Smooth muscle cell (in vitro differentiated cells): ENCODE measurements at regions not wholly inside any gene's neighbourhood (a gene's known extent, or its start where the extent isn't known, plus 50 kb on each side); places are given as distances from the start of the nearest gene placed in this dataset.
"Not testable (repeated sequence)": the region's sequence is repeated elsewhere in the genome, so short reads cannot be mapped to it uniquely, and the experiment has no call there.

Experiments
- DNase-seq: peaks from one replicate; lab custom pipeline; 2025; ENCODE audit not compliant: unreplicated experiment; lab: John Stamatoyannopoulos, UW
- H2AFZ ChIP-seq: fragments of 200-600 bp; sonication (generic); 2 replicates; pipeline ENCODE4 v1.6.0; 2016; ENCODE audit warnings: antibody characterized with exemption, low read depth, mild to moderate bottlenecking
- H3F3A ChIP-seq: fragments of 200-600 bp; sonication (generic); 2 replicates; pipeline ENCODE4 v1.6.0; 2017; ENCODE audit warnings: antibody characterized with exemption, low read depth
- H3K27ac ChIP-seq: fragments of 200-600 bp; sonication (generic); 2 replicates; pipeline ENCODE4 v1.5.1; 2016; ENCODE audit warnings: low read depth, mild to moderate bottlenecking
- H3K27me3 ChIP-seq: fragments of 200-600 bp; sonication (generic); 2 replicates; pipeline ENCODE4 v1.6.1; 2016; ENCODE audit warnings: low read depth, mild to moderate bottlenecking
- H3K36me3 ChIP-seq: fragments of 200-600 bp; sonication (generic); 2 replicates; pipeline ENCODE4 v1.5.1; 2016; ENCODE audit warnings: low read depth
- H3K4me1 ChIP-seq: fragments of 200-600 bp; sonication (generic); 2 replicates; pipeline ENCODE4 v1.5.1; 2016; ENCODE audit warnings: low read depth
- H3K4me2 ChIP-seq: fragments of 200-600 bp; sonication (generic); 2 replicates; pipeline ENCODE4 v1.6.0; 2016; ENCODE audit warnings: mild to moderate bottlenecking
- H3K4me3 ChIP-seq: fragments of 200-600 bp; sonication (generic); 2 replicates; pipeline ENCODE4 v1.5.1; 2016; ENCODE audit warnings: mild to moderate bottlenecking
- H3K79me2 ChIP-seq: fragments of 200-600 bp; sonication (generic); 2 replicates; pipeline ENCODE4 v1.6.0; 2016; ENCODE audit warnings: low read depth, mild to moderate bottlenecking
- H3K9ac ChIP-seq: fragments of 200-600 bp; sonication (generic); 2 replicates; pipeline ENCODE4 v1.6.0; 2016; ENCODE audit warnings: low read depth
- H3K9me3 ChIP-seq: fragments of 200-600 bp; sonication (generic); replicated peaks from 2 replicates; pipeline ENCODE4 v1.5.1; 2016; ENCODE audit warnings: low read depth
- H4K20me1 ChIP-seq: fragments of 200-600 bp; sonication (generic); 2 replicates; pipeline ENCODE4 v1.6.0; 2016; ENCODE audit warnings: low read depth
- CTCF ChIP-seq: fragments of 200-600 bp; sonication (generic); IDR thresholded peaks from 2 replicates; pipeline ENCODE4 v1.5.1; 2017; ENCODE audit warnings: borderline replicate concordance, mild to moderate bottlenecking, antibody characterized with exemption; ENCODE audit not compliant: insufficient read depth, poor library complexity, severe bottlenecking
- WGBS: methylation state at CpG from one replicate; pipeline ENCODE4 v1.1.7; 2016; ENCODE audit warnings: low lambda C conversion rate; 5-methylcytosine and 5-hydroxymethylcytosine counted together

GRCh38 chrX:122134291-122134690 is 1049.8 kb upstream of the GRIA3 start:
- Histone ChIP-seq H3K9me3 (no peaks in the 10 kb centered on the region), H3K4me2 (no peak overlapping the region), H3K4me1 (no peaks in the 10 kb centered on the region), H3K4me3 (no peak overlapping the region), H3K79me2 (no peaks in the 10 kb centered on the region), H3F3A (no peaks in the 10 kb centered on the region), H3K27me3 (no peaks in the 10 kb centered on the region), H3K36me3 (no peaks in the 10 kb centered on the region), H4K20me1 (no peaks in the 10 kb centered on the region), H3K9ac (no peak overlapping the region), H2AFZ (no peak overlapping the region), H3K27ac (no peak overlapping the region)
- WGBS = 83% methylated on average over 1 of the region's 1 CpG
- DNase-seq = no peak
- TF ChIP-seq CTCF = no peak

- no peaks in the 10 kb centered on the region for H4K20me1 ChIP-seq
- no peaks in the 10 kb centered on the region for H3K4me1 ChIP-seq
- 96% methylated on average over 2 of the region's 2 CpGs for WGBS
- TF ChIP-seq CTCF = no peak
- no peak overlapping the region for H2AFZ ChIP-seq
- H3K9ac ChIP-seq = no peak overlapping the region
- H3K79me2 ChIP-seq = no peaks in the 10 kb centered on the region
- H3K9me3 ChIP-seq = no peaks in the 10 kb centered on the region
- H3F3A ChIP-seq = no peaks in the 10 kb centered on the region
- H3K4me3 ChIP-seq = no peak overlapping the region
- H3K27ac ChIP-seq = no peak overlapping the region
- no peak for DNase-seq
- H3K4me2 ChIP-seq = no peak overlapping the region
- no peaks in the 10 kb centered on the region for H3K27me3 ChIP-seq
- no peaks in the 10 kb centered on the region for H3K36me3 ChIP-seq
These were observed 1049.0 kb upstream of the GRIA3 start for GRCh38 chrX:122135070-122135469.

GRCh38 chrX:122140219-122140618 is 1043.9 kb upstream of the GRIA3 start:
- H3K4me1 ChIP-seq, H3K4me3 ChIP-seq, H3K79me2 ChIP-seq, H3K36me3 ChIP-seq, DNase-seq, H3K27ac ChIP-seq, H4K20me1 ChIP-seq, H2AFZ ChIP-seq, H3K4me2 ChIP-seq, H3K9me3 ChIP-seq, H3K9ac ChIP-seq, H3F3A ChIP-seq, H3K27me3 ChIP-seq: not testable (repeated sequence)
- 89% methylated on average over 5 of the region's 5 CpGs for WGBS

- peaks cover 4% of the 10 kb centered on the region for H3K9me3 ChIP-seq
- no peak overlapping the region for H3K4me2 ChIP-seq
- no peak for TF ChIP-seq CTCF
- no peak overlapping the region for H2AFZ ChIP-seq
- no peaks in the 10 kb centered on the region for H3K79me2 ChIP-seq
- H3K4me1 ChIP-seq = no peaks in the 10 kb centered on the region
- WGBS = 78% methylated on average over 1 of the region's 1 CpG
- no peak overlapping the region for H3K4me3 ChIP-seq
- H3K27me3 ChIP-seq = no peaks in the 10 kb centered on the region
- H3F3A ChIP-seq = no peaks in the 10 kb centered on the region
- H4K20me1 ChIP-seq = no peaks in the 10 kb centered on the region
- H3K36me3 ChIP-seq = no peaks in the 10 kb centered on the region
- no peak overlapping the region for H3K9ac ChIP-seq
- DNase-seq = no peak
- H3K27ac ChIP-seq = no peak overlapping the region
These were observed 1030.1 kb upstream of the GRIA3 start for GRCh38 chrX:122154019-122154418.
